Kidney (tissue), 13 donors: ENCODE measurements at regions not wholly inside any gene's neighbourhood (a gene's known extent, or its start where the extent isn't known, plus 50 kb on each side); places are given as distances from the start of the nearest gene placed in this dataset.

Experiments
- DNase-seq, 5 donors: peaks; one replicate each; pipeline ENCODE4 v3.0.0-alpha.2; 2013 to 2020
- FAIRE-seq: peaks from 2 replicates; lab custom pipeline; 2012; peaks lifted over from hg19 to GRCh38; lab: Jason Lieb, UNC
- H3K27ac ChIP-seq, 2 donors: one replicate each; pipeline ENCODE4 v1.7.0; 2013; ENCODE audit warnings: low read depth in 2 of 2, low read length in 2 of 2, inconsistent platforms in 1 of 2
- H3K27me3 ChIP-seq: one replicate; pipeline ENCODE4 v1.7.1; 2013; ENCODE audit warnings: low read length, inconsistent platforms; ENCODE audit not compliant: control insufficient read depth, insufficient read depth
- H3K36me3 ChIP-seq, 3 donors: one replicate each; pipeline versions ENCODE4 v1.7.0 to v1.7.1; 2013; ENCODE audit warnings: low read length in 3 of 3, control low read depth in 1 of 3, inconsistent platforms in 1 of 3; ENCODE audit not compliant: insufficient read depth in 3 of 3, control insufficient read depth in 2 of 3
- H3K4me1 ChIP-seq, 3 donors: one replicate each; pipeline versions ENCODE4 v1.7.0 to v1.7.1; 2013; ENCODE audit warnings: low read length in 3 of 3, inconsistent platforms in 1 of 3, low read depth in 1 of 3; ENCODE audit not compliant: control insufficient read depth in 2 of 3, insufficient read depth in 2 of 3
- H3K4me3 ChIP-seq, 3 donors: one replicate each; pipeline versions ENCODE4 v1.7.0 to v1.8.1; 2013; ENCODE audit warnings: low read length in 3 of 3, control low read depth in 1 of 3, inconsistent platforms in 1 of 3
- H3K9ac ChIP-seq, 3 donors: one replicate each; pipeline versions ENCODE4 v1.7.0 to v1.7.1; 2013; ENCODE audit warnings: low read length in 3 of 3, control low read depth in 1 of 3, inconsistent platforms in 1 of 3
- H3K9me3 ChIP-seq, 3 donors: one replicate each; pipeline versions ENCODE4 v1.7.0 to v1.7.1; 2013; ENCODE audit warnings: low read length in 3 of 3, control low read depth in 1 of 3, inconsistent platforms in 1 of 3; ENCODE audit not compliant: control insufficient read depth in 2 of 3, insufficient read depth in 1 of 3
- intact Hi-C: fragments of 100-400 bp; cut with DNase I; formaldehyde crosslinking; loops from one replicate; pipeline ENCODE4 v1.11.1; 2022
- TF ChIP-seq, protein P1 (sequence below): IDR thresholded peaks from 3 replicates; pipeline ENCODE4 v1.5.1; 2012; ENCODE audit warnings: mild to moderate bottlenecking, moderate library complexity, borderline replicate concordance; ENCODE audit not compliant: insufficient read depth; ENCODE audit errors: extremely low read depth
- donor health status: control.
- donor health status: control.
- donor health status: control.
- donor health status: control.
- donor health status: control.
- donor health status: DM: yes; HTN: yes; CAD: no.
- donor health status: Normal renal cell carcinoma (clear cell type).

DNA sequence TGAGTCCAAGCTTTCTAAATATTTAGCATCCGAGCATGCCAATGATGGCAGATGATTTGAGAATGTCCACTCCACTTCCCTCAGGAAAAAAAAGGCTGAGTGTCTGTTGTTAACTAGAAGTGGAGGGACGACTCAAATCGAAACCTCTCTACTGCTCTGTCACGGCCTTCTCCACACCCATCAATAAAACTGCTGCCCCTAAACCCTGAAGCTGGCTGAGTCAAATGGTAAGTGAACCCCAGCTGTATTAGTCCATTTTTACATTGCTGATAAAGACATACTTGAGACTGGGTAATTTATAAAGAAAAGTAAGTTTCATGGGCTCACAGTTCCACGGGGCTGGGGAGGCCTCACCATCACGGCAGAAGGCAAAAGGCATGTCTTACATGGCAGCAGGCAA lies 707.0 kb downstream of the QKI start:
- no peaks in the 10 kb centered on the region for H3K4me1 ChIP-seq
- H3K27ac ChIP-seq, result no peak overlapping the region
- H3K36me3 ChIP-seq, result no peaks in the 10 kb centered on the region
- intact Hi-C loops, result no loop called here
- no peak overlapping the region for H3K4me3 ChIP-seq
- H3K27me3 ChIP-seq, result no peaks in the 10 kb centered on the region
- no peak overlapping the region for H3K9ac ChIP-seq
- TF ChIP-seq, protein P1, sequence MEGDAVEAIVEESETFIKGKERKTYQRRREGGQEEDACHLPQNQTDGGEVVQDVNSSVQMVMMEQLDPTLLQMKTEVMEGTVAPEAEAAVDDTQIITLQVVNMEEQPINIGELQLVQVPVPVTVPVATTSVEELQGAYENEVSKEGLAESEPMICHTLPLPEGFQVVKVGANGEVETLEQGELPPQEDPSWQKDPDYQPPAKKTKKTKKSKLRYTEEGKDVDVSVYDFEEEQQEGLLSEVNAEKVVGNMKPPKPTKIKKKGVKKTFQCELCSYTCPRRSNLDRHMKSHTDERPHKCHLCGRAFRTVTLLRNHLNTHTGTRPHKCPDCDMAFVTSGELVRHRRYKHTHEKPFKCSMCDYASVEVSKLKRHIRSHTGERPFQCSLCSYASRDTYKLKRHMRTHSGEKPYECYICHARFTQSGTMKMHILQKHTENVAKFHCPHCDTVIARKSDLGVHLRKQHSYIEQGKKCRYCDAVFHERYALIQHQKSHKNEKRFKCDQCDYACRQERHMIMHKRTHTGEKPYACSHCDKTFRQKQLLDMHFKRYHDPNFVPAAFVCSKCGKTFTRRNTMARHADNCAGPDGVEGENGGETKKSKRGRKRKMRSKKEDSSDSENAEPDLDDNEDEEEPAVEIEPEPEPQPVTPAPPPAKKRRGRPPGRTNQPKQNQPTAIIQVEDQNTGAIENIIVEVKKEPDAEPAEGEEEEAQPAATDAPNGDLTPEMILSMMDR, result no peak
- DNase-seq, result no peak
- FAIRE-seq, result no peak
- H3K9me3 ChIP-seq, result no peaks in the 10 kb centered on the region

DNA sequence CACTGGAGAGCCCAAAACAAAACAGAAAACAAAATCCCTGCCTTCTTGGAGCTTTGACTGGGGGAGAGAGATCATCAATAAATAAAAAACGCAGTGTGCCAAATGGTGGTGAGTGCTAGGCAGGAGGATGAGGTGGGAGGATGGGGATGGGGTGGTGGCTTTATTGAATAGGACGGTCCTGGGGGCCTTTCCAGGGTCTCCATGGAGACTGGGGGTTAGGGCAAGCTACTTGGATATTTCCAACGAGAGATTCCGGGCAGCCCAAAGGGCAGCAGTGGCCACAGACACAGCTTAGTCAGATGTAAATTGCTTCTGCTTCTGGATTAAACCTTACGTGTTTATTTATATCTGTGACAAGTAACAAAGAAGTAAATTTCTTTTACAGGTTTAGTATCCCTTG lies 700.1 kb downstream of the QKI start:
- Histone ChIP-seq H3K27me3 (no peaks in the 10 kb centered on the region), H3K36me3 (no peaks in the 10 kb centered on the region), H3K4me1 (no peaks in the 10 kb centered on the region), H3K4me3 (no peak overlapping the region), H3K27ac (no peak overlapping the region), H3K9ac (no peak overlapping the region), H3K9me3 (no peaks in the 10 kb centered on the region)
- TF ChIP-seq, protein P1, result no peak
- FAIRE-seq (no peak), DNase-seq (no peak)
- intact Hi-C loops, result no loop called here

DNA sequence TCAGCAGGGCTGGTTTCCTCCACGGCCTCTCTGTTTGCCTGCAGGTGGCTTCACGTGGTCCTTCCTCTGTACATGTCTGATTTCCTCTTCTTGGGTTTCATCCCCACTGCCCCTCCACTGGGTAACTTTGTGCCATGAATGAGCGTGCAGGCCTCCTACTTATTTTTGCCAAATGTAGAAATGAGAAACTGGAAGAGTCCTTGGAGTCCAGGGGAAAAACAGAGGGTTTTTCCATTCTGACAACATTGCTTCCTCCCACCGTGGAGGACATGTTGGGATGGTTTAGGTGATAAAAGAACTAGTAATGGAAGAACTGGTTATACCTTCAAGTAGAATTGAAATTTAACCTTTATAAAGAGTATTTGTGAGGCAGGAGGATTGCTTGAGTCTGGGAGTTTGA lies 699.5 kb downstream of the QKI start:
- Histone ChIP-seq H3K9me3 (no peaks in the 10 kb centered on the region), H3K4me1 (no peaks in the 10 kb centered on the region), H3K36me3 (no peaks in the 10 kb centered on the region), H3K9ac (no peak overlapping the region), H3K27me3 (no peaks in the 10 kb centered on the region), H3K27ac (no peak overlapping the region), H3K4me3 (no peak overlapping the region)
- DNase-seq (no peak), FAIRE-seq (no peak)
- TF ChIP-seq, protein P1, result no peak
- intact Hi-C loops, result no loop called here

- Histone ChIP-seq H3K9ac (no peak overlapping the region), H3K4me1 (no peaks in the 10 kb centered on the region), H3K36me3 (no peaks in the 10 kb centered on the region), H3K27ac (no peak overlapping the region), H3K9me3 (no peaks in the 10 kb centered on the region), H3K4me3 (no peak overlapping the region), H3K27me3 (no peaks in the 10 kb centered on the region)
- TF ChIP-seq, protein P1, result no peak
- intact Hi-C loops, result no loop called here
- DNase-seq (no peak), FAIRE-seq (no peak)
Measured at GRCh38 chr6:164113637-164114036, 699.1 kb downstream of the QKI start.
